CMK (cell line): ENCODE measurements at regions not wholly inside any gene's neighbourhood (a gene's known extent, or its start where the extent isn't known, plus 50 kb on each side); places are given as distances from the start of the nearest gene placed in this dataset.

ENCODE experiments used
- DNase-seq: peaks from one replicate; pipeline ENCODE4 v3.0.0-alpha.2; 2010; ENCODE audit warnings: low read depth

- DNase-seq: no peak
These were observed 87.0 kb upstream of the IGFBP3 start for GRCh38 chr7:46007990-46008643.

DNA sequence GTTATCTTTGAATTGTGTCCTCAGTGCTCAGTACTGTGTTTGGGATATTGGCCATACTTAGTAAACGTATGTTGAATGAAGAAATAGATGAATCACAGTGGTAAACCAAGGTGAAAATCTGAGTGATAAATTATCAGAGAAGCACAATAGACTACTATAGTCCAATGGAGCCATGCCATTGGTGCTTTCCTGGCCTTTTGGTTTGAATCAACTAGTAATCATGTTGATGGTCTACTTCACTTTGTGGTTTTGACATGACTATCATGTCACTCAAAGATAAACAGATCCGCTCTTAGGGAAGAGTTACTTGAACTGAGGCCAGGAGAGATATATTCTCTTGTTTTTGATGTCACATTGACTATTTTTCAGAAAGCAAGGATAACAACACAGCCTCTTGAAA, 86.1 kb upstream of the IGFBP3 start:
- DNase-seq: no peak

DNA sequence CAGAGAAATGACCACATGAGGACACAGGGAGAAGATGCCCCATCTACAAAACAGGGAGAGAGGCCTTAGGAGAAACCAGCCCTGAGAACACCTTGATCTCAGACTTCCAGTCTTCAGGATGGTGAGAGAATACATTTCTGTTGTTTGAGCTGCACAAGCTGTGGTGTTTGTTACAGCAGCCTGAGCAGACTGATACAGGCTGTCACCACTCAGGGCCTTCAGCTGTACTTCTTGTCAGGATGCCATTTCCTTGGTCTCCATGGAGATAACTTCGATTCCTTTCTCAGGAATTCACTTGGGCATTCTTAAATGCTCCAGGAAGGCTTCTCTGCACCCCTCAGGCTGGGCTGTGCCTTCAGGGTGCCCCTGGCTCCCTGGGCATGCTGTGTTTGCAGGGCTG, 85.7 kb upstream of the IGFBP3 start:
- no peak for DNase-seq

GRCh38 chr7:46006212-46006611, 85.1 kb upstream of the IGFBP3 start:
- no peak for DNase-seq

DNA sequence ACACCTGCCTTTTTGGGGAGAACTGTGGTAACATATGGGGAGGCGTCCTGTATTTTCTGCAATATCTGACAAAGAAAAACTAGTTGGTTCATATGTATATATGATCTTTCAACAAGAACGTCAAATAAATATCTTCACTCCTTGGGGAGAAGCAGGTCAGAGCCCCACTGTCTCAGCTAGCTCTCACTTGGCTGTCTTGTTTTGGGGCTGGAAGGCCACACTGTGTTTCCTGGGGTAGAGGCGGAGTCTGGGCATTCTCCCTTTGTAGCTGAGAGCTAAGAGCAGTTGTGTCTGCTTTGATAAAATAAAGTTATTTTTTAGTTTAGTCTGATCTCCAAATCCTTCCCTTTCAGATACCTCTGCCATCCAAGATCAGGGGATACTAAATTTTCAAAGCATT, 83.9 kb upstream of the IGFBP3 start:
- DNase-seq: no peak

- DNase-seq: no peak
These were observed 83.1 kb upstream of the IGFBP3 start for GRCh38 chr7:46003896-46004875.

GRCh38 chr7:46003161-46003560, 82.1 kb upstream of the IGFBP3 start:
- no peak for DNase-seq

DNA sequence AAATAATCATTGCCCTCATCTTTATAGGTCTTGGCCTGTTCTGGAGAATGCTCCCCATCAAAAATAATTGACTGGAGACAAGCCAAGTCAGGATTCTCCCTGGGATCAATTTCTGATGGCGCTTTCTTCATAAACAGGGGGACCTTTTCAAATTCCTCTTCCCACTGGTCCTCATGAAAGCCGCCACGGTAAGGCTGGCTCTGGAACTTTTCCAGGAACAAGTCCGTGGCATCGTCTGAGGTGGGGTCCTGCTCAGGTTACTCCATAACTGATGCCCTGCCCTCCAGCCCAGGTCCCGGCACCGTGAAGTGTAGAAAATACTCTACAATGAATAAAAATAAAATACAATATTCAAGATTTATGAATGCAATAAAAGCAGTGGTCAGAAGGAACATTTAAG, 79.4 kb upstream of the IGFBP3 start:
- DNase-seq: no peak

DNA sequence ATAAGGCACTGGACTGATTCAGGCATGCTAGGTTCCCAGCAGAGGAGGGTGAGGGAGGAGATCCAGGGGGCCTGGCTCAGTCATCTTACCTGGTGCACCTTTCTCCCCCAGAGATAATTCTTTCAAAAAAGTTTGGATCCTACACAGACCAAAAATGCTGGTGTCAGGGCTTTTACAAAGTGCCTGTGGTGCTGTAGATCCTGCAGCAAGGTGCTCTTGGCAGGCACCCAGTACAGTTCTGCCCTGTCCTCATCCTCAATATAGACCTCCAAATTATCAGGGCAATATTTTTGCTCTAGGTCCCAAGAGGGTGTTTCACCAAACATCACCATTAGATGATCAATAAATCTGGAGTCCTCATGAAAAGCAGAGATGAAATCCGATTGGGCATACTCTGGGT, 78.5 kb upstream of the IGFBP3 start:
- no peak for DNase-seq

- no peak for DNase-seq
These were observed 77.4 kb upstream of the IGFBP3 start for GRCh38 chr7:45998506-45998905.

GRCh38 chr7:45993621-45994020, 72.5 kb upstream of the IGFBP3 start:
- DNase-seq: no peak

DNA sequence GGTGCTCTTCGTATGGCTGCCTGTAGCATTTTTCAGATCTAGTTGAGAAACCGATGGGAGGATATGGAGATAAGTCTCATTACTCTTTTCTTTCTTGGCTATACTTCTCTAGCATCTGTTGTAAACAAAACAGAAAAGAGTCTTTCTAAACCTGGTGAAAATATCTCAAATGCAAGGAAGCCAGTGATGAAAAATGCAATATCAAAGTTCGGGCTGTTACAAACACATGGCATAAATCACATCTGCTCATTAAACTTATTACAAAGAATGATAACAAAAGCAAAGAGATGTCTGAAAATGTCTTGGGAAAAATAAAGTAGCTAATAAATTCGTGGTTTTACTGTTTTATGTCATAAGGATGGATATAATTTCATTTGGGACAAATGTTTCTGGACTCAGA, 71.8 kb upstream of the IGFBP3 start:
- no peak for DNase-seq

DNA sequence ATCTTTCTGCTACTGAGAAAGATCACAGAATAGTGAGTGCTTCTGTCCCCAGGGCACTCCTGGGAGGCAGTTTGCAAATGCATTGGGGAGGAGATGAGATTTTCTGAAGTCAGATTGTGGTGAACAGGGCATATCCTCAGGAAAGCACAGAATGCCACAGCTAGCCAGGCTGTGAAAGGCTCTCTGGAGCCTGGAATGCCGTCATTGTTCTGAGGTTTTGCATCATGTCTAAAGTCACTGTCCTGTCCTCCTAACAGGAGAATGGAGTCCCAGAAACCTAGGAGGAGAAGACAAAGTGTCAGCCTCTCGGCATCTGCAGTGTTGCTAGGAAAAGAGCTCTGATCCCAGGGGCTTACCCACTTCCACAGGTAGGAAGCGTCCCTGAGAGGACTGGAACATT, 69.2 kb upstream of the IGFBP3 start:
- no peak for DNase-seq

DNA sequence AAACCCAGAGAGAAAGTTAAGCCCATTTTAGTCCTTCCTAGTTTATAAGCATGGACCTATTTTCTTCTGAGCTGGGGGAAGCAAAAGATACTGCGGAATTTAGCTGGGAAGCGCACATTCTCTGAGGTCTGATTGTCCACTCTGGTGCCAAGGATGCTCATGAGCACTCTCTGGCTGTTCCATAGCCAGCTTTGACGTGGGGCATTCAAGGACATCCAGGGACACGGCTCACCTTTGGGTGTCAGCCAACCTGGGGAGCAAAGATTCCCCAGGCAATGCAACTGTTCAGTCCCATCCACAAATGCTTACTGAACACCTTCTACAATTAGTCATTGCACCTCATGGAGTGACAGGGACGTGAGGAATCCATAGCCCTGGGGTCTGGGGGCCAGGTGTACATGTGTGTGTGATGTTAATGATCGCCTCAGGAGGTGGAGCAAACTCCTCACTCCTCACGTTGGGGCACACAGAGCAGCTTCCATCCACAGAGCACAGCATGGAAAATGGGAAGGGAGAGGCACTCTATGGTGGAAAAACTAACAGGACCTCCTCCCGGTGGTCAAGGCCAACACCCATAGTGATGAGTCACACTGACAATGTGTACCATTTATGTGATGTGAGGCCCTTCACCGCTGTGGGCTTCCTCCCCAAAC, 67.5 kb upstream of the IGFBP3 start:
- no peak for DNase-seq

GRCh38 chr7:45987521-45988290, 66.6 kb upstream of the IGFBP3 start:
- DNase-seq: no peak

- no peak for DNase-seq
These were observed 65.6 kb upstream of the IGFBP3 start for GRCh38 chr7:45986355-45987298.

DNA sequence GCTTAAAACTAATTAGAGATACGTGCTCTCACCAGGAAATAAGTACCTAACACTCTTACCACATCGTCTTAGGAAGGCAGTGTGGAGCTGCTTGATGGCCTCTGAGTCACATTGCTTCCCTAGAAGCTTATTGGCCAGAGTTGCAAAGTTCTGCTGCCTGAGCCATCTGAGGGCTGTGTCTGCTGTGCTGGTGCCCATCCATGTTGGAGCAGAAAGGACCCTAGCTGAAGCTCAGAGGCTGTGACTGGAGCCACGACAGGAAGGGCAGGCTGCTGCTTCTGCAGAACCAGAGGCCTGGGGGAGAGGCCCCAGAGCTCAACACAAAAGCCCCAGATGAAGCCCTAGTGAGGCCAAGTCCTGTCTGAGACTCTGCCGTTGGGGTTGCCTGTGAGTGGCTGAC, 64.8 kb upstream of the IGFBP3 start:
- no peak for DNase-seq

DNA sequence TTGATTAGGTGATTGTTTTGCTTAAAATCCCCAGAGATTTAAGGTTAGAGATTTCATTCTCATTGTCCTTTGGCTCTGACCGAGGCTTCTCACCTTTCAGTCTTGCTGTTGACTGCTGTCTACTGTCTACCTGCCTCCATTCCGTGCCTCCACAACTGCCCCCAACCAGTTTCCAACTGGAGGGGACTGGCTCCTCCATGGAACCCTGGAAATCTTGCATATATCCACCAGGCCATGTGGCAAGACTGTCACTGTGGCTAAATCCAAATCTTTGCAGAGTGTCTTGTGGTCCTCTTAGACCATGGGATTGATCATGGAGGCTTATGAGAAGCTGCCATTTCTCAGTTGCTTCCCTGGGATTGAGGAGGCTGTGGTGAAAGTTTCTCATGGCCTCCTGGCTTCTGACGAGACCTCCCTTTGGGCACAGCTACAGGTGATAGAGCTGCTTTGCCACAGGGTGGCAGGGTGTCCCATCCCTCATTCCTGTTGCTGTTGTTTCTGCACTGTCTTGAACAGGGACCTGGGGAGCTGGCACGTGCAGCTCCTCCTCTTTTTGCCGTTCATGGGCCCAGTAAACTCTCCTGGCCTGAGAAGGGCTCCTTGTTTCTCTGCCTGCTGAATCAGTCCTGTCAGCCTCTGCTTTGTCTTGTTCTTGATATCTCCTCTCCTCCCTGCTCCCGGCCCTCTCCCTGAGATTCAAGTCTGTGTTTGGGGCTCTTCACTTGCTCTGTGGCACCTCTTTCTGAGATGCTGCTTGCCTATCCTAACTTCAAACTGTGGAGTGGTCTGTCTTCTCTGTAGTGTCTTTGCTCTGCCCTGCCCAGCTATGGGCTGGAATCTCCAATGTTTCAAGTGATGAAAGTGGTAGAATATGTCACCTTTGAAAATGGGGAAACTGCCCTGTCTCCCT, 63.6 kb upstream of the IGFBP3 start:
- no peak for DNase-seq

- DNase-seq: no peak
These were observed 62.7 kb upstream of the IGFBP3 start for GRCh38 chr7:45983720-45984255.
